ENCODE measurements at regions not wholly inside any gene's neighbourhood (a gene's known extent, or its start where the extent isn't known, plus 50 kb on each side); places are given as distances from the start of the nearest gene placed in this dataset.

DNA sequence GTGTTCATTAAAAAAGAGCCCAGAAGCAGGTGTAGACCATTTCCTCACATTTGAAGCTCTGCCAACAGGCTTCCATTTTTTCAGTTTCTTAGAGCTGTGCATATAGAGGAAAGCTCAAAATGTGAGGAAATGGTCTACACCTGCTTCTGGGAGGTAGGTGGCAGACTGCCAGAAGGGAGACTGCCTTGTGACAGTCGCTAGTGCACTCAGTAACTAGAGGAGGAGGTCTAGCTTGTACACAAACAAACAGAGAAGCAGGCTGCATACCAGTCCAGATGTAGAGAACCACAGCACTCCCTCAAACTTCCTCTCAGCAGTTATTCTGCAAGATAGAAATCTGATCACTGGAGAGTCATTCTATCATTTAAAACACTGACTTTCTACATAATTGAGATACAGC lies 800.2 kb downstream of the EFNB2 start:
- TF ChIP-seq EP300 (IDR thresholded peaks at IDR 0.05; ENCODE audit: borderline replicate concordance), result no peak
- TF ChIP-seq, protein P1, sequence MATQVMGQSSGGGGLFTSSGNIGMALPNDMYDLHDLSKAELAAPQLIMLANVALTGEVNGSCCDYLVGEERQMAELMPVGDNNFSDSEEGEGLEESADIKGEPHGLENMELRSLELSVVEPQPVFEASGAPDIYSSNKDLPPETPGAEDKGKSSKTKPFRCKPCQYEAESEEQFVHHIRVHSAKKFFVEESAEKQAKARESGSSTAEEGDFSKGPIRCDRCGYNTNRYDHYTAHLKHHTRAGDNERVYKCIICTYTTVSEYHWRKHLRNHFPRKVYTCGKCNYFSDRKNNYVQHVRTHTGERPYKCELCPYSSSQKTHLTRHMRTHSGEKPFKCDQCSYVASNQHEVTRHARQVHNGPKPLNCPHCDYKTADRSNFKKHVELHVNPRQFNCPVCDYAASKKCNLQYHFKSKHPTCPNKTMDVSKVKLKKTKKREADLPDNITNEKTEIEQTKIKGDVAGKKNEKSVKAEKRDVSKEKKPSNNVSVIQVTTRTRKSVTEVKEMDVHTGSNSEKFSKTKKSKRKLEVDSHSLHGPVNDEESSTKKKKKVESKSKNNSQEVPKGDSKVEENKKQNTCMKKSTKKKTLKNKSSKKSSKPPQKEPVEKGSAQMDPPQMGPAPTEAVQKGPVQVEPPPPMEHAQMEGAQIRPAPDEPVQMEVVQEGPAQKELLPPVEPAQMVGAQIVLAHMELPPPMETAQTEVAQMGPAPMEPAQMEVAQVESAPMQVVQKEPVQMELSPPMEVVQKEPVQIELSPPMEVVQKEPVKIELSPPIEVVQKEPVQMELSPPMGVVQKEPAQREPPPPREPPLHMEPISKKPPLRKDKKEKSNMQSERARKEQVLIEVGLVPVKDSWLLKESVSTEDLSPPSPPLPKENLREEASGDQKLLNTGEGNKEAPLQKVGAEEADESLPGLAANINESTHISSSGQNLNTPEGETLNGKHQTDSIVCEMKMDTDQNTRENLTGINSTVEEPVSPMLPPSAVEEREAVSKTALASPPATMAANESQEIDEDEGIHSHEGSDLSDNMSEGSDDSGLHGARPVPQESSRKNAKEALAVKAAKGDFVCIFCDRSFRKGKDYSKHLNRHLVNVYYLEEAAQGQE (IDR thresholded peaks at IDR 0.05; ENCODE audit: low read depth), result no peak
